MCF 10A (cell line): ENCODE measurements at regions not wholly inside any gene's neighbourhood (a gene's known extent, or its start where the extent isn't known, plus 50 kb on each side); places are given as distances from the start of the nearest gene placed in this dataset.

Source experiments
- BruUV-seq: library from RNA; stranded (reverse); fragments of 400-500 nt; replicated peaks from 2 replicates; lab custom pipeline; 2021; lab: Mats Ljungman, UMichigan
- CTCF ChIA-PET: fragments of 300-600 bp; sonication (Branson Sonifier 250); formaldehyde crosslinking; extraction: SDS; loops from one replicate; lab custom pipeline; 2021; ENCODE audit warnings: antibody characterized with exemption, inconsistent platforms; lab: Yijun Ruan, JAX
- POLR2A ChIA-PET: fragments of 300-600, 350-650 bp; sonication (Branson Sonifier 250); formaldehyde crosslinking; extraction: SDS; loops from one replicate; lab custom pipeline; 2020; ENCODE audit warnings: antibody characterized with exemption, inconsistent platforms; lab: Yijun Ruan, JAX
- DNase-seq: peaks from one replicate; pipeline ENCODE4 v3.0.0-alpha.2; 2018; ENCODE audit not compliant: unreplicated experiment
- H3K27ac Mint-ChIP-seq: one replicate; pipeline ENCODE4 v1.8.0; 2022; ENCODE audit warnings: mild to moderate bottlenecking, low read depth, mixed read lengths; ENCODE audit not compliant: unreplicated experiment
- H3K27me3 Mint-ChIP-seq: one replicate; pipeline ENCODE4 v1.8.0; 2022; ENCODE audit warnings: mixed read lengths; ENCODE audit not compliant: insufficient read depth, unreplicated experiment
- H3K36me3 Mint-ChIP-seq: one replicate; pipeline ENCODE4 v1.8.0; 2022; ENCODE audit warnings: mild to moderate bottlenecking, moderate library complexity, mixed read lengths; ENCODE audit not compliant: insufficient read depth, unreplicated experiment
- H3K4me1 Mint-ChIP-seq: one replicate; pipeline ENCODE4 v1.8.0; 2022; ENCODE audit warnings: mixed read lengths; ENCODE audit not compliant: insufficient read depth, unreplicated experiment
- H3K4me3 Mint-ChIP-seq: one replicate; pipeline ENCODE4 v1.8.0; 2022; ENCODE audit warnings: mild to moderate bottlenecking, moderate library complexity, mixed read lengths; ENCODE audit not compliant: unreplicated experiment
- H3K9me3 Mint-ChIP-seq: one replicate; pipeline ENCODE4 v1.8.0; 2022; ENCODE audit warnings: mixed read lengths; ENCODE audit not compliant: unreplicated experiment
- intact Hi-C: fragments of 100-400 bp; cut with micrococcal nuclease; formaldehyde crosslinking; loops from 2 replicates; pipeline ENCODE4 v1.14.1; 2022
- TF ChIP-seq, protein P1 (sequence below): fragments of 200-600 bp; IDR thresholded peaks from one replicate; pipeline ENCODE4 v1.8.0; 2022; ENCODE audit warnings: antibody characterized with exemption, mild to moderate bottlenecking; ENCODE audit not compliant: unreplicated experiment

DNA sequence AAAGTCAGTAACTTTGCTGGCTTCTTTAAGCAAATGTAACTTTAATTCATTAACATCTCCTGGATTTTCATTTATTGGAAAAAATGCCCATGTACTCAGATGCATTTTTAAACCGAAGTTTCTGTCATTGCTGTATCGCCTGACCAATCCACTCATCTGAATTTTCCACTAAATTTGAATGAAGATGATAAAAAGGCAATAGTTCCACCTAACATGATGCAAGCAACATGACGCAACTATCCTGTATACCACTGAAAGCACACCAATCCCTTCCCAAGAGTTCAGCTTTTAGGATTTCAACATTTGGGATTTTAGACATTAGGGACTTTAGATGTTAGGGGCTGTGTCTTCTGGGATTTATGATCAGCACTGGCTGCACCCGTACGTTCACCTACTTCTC lies 215.6 kb downstream of the KIF4B start:
- TF ChIP-seq, protein P1, sequence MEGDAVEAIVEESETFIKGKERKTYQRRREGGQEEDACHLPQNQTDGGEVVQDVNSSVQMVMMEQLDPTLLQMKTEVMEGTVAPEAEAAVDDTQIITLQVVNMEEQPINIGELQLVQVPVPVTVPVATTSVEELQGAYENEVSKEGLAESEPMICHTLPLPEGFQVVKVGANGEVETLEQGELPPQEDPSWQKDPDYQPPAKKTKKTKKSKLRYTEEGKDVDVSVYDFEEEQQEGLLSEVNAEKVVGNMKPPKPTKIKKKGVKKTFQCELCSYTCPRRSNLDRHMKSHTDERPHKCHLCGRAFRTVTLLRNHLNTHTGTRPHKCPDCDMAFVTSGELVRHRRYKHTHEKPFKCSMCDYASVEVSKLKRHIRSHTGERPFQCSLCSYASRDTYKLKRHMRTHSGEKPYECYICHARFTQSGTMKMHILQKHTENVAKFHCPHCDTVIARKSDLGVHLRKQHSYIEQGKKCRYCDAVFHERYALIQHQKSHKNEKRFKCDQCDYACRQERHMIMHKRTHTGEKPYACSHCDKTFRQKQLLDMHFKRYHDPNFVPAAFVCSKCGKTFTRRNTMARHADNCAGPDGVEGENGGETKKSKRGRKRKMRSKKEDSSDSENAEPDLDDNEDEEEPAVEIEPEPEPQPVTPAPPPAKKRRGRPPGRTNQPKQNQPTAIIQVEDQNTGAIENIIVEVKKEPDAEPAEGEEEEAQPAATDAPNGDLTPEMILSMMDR: no peak
- BruUV-seq: no TSS peak
- DNase-seq: no peak
- POLR2A ChIA-PET: no interaction called here
- Mint-ChIP-seq H3K27me3 (no peaks in the 10 kb centered on the region), H3K36me3 (no peaks in the 10 kb centered on the region), H3K9me3 (peaks cover 12% of the 10 kb centered on the region), H3K4me3 (no peak overlapping the region), H3K27ac (no peak overlapping the region), H3K4me1 (peaks cover 9% of the 10 kb centered on the region)
- intact Hi-C loops: no loop called here
- CTCF ChIA-PET: interaction anchor here (0.6 to 1.5 kb wide), 3 partner anchors 89 to 256 kb away, joined by 3 read pairs; no protein-coding TSS in a partner anchor

DNA sequence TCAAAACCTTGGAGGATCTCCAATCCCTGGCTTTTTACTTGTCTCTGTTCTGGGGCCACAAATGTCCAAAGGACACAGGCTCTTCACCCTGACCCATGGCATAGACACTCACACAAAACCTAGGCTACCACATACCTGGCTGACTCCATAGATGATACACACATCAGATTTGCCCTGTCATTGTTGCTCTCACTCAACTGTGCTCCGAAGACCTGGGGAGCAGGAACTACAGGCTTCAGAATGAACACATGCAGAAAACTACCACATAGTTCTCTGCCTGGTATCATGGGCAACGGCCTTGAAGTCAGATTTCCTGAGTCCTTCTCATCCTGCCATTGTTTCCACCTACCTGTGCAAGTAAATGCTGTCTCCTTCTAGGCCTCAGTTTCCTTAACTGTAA lies 226.2 kb downstream of the KIF4B start:
- BruUV-seq: no TSS peak
- intact Hi-C loops: no loop called here
- POLR2A ChIA-PET: no interaction called here
- CTCF ChIA-PET: interaction anchor here (1.4 kb wide), 1 partner anchor 11 kb away, joined by 3 read pairs; no protein-coding TSS in a partner anchor
- no peaks in the 10 kb centered on the region for H3K27me3 Mint-ChIP-seq
- no peak overlapping the region for H3K27ac Mint-ChIP-seq
- H3K4me1 Mint-ChIP-seq: no peaks in the 10 kb centered on the region
- no peaks in the 10 kb centered on the region for H3K36me3 Mint-ChIP-seq
- TF ChIP-seq, protein P1: no peak
- peaks cover 28% of the 10 kb centered on the region for H3K9me3 Mint-ChIP-seq
- DNase-seq: no peak
- H3K4me3 Mint-ChIP-seq: no peak overlapping the region

DNA sequence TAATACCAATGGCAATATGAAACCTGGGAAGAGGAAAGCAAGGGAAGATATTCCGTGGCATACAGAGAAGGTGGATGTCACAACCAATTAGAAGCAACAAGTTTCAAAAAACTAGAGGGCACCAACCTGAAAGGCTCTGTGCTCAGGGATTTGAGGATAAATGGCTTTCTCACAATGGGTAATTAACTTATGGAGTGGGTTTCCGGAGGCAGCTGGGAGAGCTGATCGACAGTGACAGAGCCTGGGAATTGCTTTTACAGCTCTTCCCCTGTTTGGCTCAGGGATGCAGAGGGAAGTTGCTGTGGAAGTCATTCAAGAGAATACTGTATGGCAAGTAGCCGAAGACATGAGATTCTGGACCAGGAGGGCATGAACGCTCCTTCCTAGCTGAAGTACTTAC lies 237.0 kb downstream of the KIF4B start:
- Mint-ChIP-seq H3K27me3 (no peaks in the 10 kb centered on the region), H3K4me3 (no peak overlapping the region), H3K4me1 (peaks cover 6% of the 10 kb centered on the region), H3K9me3 (no peaks in the 10 kb centered on the region), H3K27ac (no peak overlapping the region), H3K36me3 (no peaks in the 10 kb centered on the region)
- intact Hi-C loops: no loop called here
- CTCF ChIA-PET: no interaction called here
- BruUV-seq: no TSS peak
- POLR2A ChIA-PET: no interaction called here
- TF ChIP-seq, protein P1: no peak
- DNase-seq: no peak

- H3K9me3 Mint-ChIP-seq: no peaks in the 10 kb centered on the region
- peaks cover 6% of the 10 kb centered on the region for H3K4me1 Mint-ChIP-seq
- H3K4me3 Mint-ChIP-seq: no peak overlapping the region
- no TSS peak for BruUV-seq
- ChIA-PET CTCF (interaction anchor here (1.1 to 1.6 kb wide), 2 partner anchors 9 to 112 kb away, joined by 5 read pairs; no protein-coding TSS in a partner anchor), POLR2A (interaction anchor here (0.7 kb wide), 3 partner anchors 14 to 382 kb away, joined by 3 read pairs; no protein-coding TSS in a partner anchor)
- intact Hi-C loops: no loop called here
- no peak overlapping the region for H3K27ac Mint-ChIP-seq
- DNase-seq: peak; percentile 10
- TF ChIP-seq, protein P1: no peak
- H3K36me3 Mint-ChIP-seq: no peaks in the 10 kb centered on the region
- no peaks in the 10 kb centered on the region for H3K27me3 Mint-ChIP-seq
Observed at GRCh38 chr5:155252025-155252424, 238.5 kb downstream of the KIF4B start.
